GM23338 (cell line): ENCODE measurements at regions not wholly inside any gene's neighbourhood (a gene's known extent, or its start where the extent isn't known, plus 50 kb on each side); places are given as distances from the start of the nearest gene placed in this dataset.

Source experiments
- ATAC-seq: fragments of 200-7000 bp; cut with Tn5 transposase; 3 replicates; pipeline ENCODE4 v1.9.1; 2020
- DNase-seq: peaks from one replicate; pipeline ENCODE4 v3.0.0-alpha.2; 2015; ENCODE audit warnings: low spot score
- H2AFZ ChIP-seq: fragments of 200-600 bp; sonication (generic); 2 replicates; pipeline ENCODE4 v1.8.0; 2016; ENCODE audit warnings: antibody characterized with exemption, mild to moderate bottlenecking, moderate library complexity
- H3F3A ChIP-seq: fragments of 200-600 bp; sonication (generic); replicated peaks from 2 replicates; pipeline ENCODE4 v1.8.0; 2017; ENCODE audit warnings: antibody characterized with exemption, mixed run types, low read depth
- H3K27ac ChIP-seq: fragments of 200-600 bp; sonication (generic); 2 replicates; pipeline ENCODE4 v1.6.1; 2016; ENCODE audit warnings: low read depth
- H3K27me3 ChIP-seq: fragments of 200-600 bp; sonication (generic); 2 replicates; pipeline ENCODE4 v1.8.0; 2016; ENCODE audit warnings: mild to moderate bottlenecking, mixed run types, moderate library complexity; ENCODE audit not compliant: insufficient read depth
- H3K36me3 ChIP-seq: fragments of 200-600 bp; sonication (generic); 2 replicates; pipeline ENCODE4 v1.8.0; 2016; ENCODE audit warnings: mild to moderate bottlenecking; ENCODE audit not compliant: insufficient read depth
- H3K4me1 ChIP-seq: fragments of 200-600 bp; sonication (generic); 2 replicates; pipeline ENCODE4 v1.8.0; 2016; ENCODE audit warnings: mild to moderate bottlenecking, moderate library complexity; ENCODE audit not compliant: insufficient read depth
- H3K4me2 ChIP-seq: fragments of 200-600 bp; sonication (generic); 2 replicates; pipeline ENCODE4 v1.7.1; 2017; ENCODE audit warnings: mixed run types
- H3K4me3 ChIP-seq: fragments of 200-600 bp; sonication (generic); 2 replicates; pipeline ENCODE4 v1.6.1; 2016; ENCODE audit warnings: mixed run types
- H3K79me2 ChIP-seq: fragments of 200-600 bp; sonication (generic); replicated peaks from 2 replicates; pipeline ENCODE4 v1.8.0; 2017; ENCODE audit warnings: mild to moderate bottlenecking; ENCODE audit not compliant: insufficient read depth
- H3K9me2 ChIP-seq: fragments of 200-600 bp; sonication (generic); 2 replicates; pipeline ENCODE4 v1.8.0; 2017; ENCODE audit not compliant: insufficient read depth
- H4K20me1 ChIP-seq: fragments of 200-600 bp; sonication (generic); replicated peaks from 2 replicates; pipeline ENCODE4 v1.8.0; 2017; ENCODE audit warnings: mild to moderate bottlenecking; ENCODE audit not compliant: insufficient read depth
- H3K27ac Mint-ChIP-seq: 2 replicates; pipeline ENCODE4 v1.8.0; 2020; ENCODE audit warnings: inconsistent platforms, mild to moderate bottlenecking, moderate library complexity, mixed read lengths
- H3K27me3 Mint-ChIP-seq: 3 replicates; pipeline ENCODE4 v1.8.0; 2022; ENCODE audit warnings: low read depth, mild to moderate bottlenecking, moderate library complexity, mixed read lengths, inconsistent platforms; ENCODE audit not compliant: insufficient read depth, poor library complexity
- H3K36me3 Mint-ChIP-seq: 3 replicates; pipeline ENCODE4 v1.8.0; 2021; ENCODE audit warnings: low read depth, mild to moderate bottlenecking, inconsistent platforms, moderate library complexity, mixed read lengths
- H3K4me1 Mint-ChIP-seq: 3 replicates; pipeline ENCODE4 v1.8.0; 2020; ENCODE audit warnings: mild to moderate bottlenecking, inconsistent platforms, mixed read lengths
- H3K4me3 Mint-ChIP-seq: 3 replicates; pipeline ENCODE4 v1.8.0; 2021; ENCODE audit warnings: moderate library complexity, mild to moderate bottlenecking, inconsistent platforms, mixed read lengths
- H3K9me3 Mint-ChIP-seq: 3 replicates; pipeline ENCODE4 v1.8.0; 2020; ENCODE audit warnings: moderate library complexity, mild to moderate bottlenecking, inconsistent platforms, mixed read lengths
- CREB1 ChIP-seq: fragments of 250-450 bp; sonication (Bioruptor Pico); IDR thresholded peaks from 2 replicates; pipeline ENCODE4 v1.5.0; 2020; ENCODE audit warnings: low read depth, mild to moderate bottlenecking, moderate library complexity
- ETS1 ChIP-seq: IDR thresholded peaks from 2 replicates; pipeline ENCODE4 v1.6.1; 2016; ENCODE audit warnings: antibody characterized with exemption
- EZH2 ChIP-seq: fragments of 200-600 bp; sonication (generic); IDR thresholded peaks from one replicate; pipeline ENCODE4 v1.8.0; 2017; ENCODE audit warnings: antibody characterized with exemption, mild to moderate bottlenecking, low read depth; ENCODE audit not compliant: unreplicated experiment
- EZH2phosphoT487 ChIP-seq: fragments of 200-600 bp; sonication (generic); IDR thresholded peaks from one replicate; pipeline ENCODE4 v1.8.1; 2018; ENCODE audit warnings: antibody characterized with exemption; ENCODE audit not compliant: unreplicated experiment
- JUNB ChIP-seq: IDR thresholded peaks from one replicate; pipeline ENCODE4 v1.6.1; 2016; ENCODE audit warnings: antibody characterized with exemption; ENCODE audit not compliant: unreplicated experiment
- NANOG ChIP-seq: IDR thresholded peaks from 2 replicates; pipeline ENCODE4 v1.6.1; 2016; ENCODE audit warnings: antibody characterized with exemption, borderline replicate concordance
- POLR2AphosphoS5 ChIP-seq: IDR thresholded peaks from 2 replicates; pipeline ENCODE4 v1.6.1; 2016; ENCODE audit warnings: antibody characterized with exemption, low read depth
- REST ChIP-seq: IDR thresholded peaks from one replicate; pipeline ENCODE4 v1.6.1; 2018; ENCODE audit warnings: antibody characterized with exemption; ENCODE audit not compliant: unreplicated experiment
- STAT1 ChIP-seq: IDR thresholded peaks from one replicate; pipeline ENCODE4 v1.6.1; 2016; ENCODE audit warnings: antibody characterized with exemption; ENCODE audit not compliant: unreplicated experiment
- ZNF114 ChIP-seq: fragments of 250-450 bp; sonication (Bioruptor Pico); IDR thresholded peaks from 2 replicates; pipeline ENCODE4 v1.5.0; 2020; ENCODE audit warnings: mild to moderate bottlenecking, moderate library complexity
- ZNF331 ChIP-seq: fragments of 250-450 bp; sonication (Bioruptor Pico); IDR thresholded peaks from 2 replicates; pipeline ENCODE4 v1.5.0; 2020; ENCODE audit warnings: low read depth, mild to moderate bottlenecking, moderate library complexity
- ZNF462 ChIP-seq: fragments of 250-450 bp; sonication (Bioruptor Pico); IDR thresholded peaks from 2 replicates; pipeline ENCODE4 v1.5.0; 2020; ENCODE audit warnings: mild to moderate bottlenecking, moderate library complexity

- ATAC-seq: peak; percentile 28; the same call in 2 of the 3 replicates
Observed at GRCh38 chr2:199581408-199581807, 123.7 kb upstream of the SATB2 start.

GRCh38 chr2:199575416-199575815 lies 117.7 kb upstream of the SATB2 start:
- Mint-ChIP-seq H3K4me3 (no peak overlapping the region), H3K4me1 (peaks cover 13% of the 10 kb centered on the region; the same call in 2 of the 3 replicates), H3K9me3 (no peaks in the 10 kb centered on the region), H3K27ac (no peak overlapping the region), H3K27me3 (peaks cover under 1% of the 10 kb centered on the region), H3K36me3 (no peaks in the 10 kb centered on the region)
- Histone ChIP-seq H3K36me3 (no peaks in the 10 kb centered on the region), H3K9me2 (no peaks in the 10 kb centered on the region), H3K27me3 (no peaks in the 10 kb centered on the region), H3F3A (no peaks in the 10 kb centered on the region), H3K4me3 (no peak overlapping the region), H3K27ac (no peak overlapping the region), H3K4me2 (no peak overlapping the region), H3K79me2 (no peaks in the 10 kb centered on the region), H2AFZ (no peak overlapping the region), H4K20me1 (no peaks in the 10 kb centered on the region), H3K4me1 (peaks cover 25% of the 10 kb centered on the region; the same call in 1 of the 2 replicates)
- DNase-seq (no peak), ATAC-seq (no peak)
- no peak for TF ChIP-seq ZNF114 (CRISPR knock-in tag)
- no peak for TF ChIP-seq POLR2AphosphoS5
- TF ChIP-seq ETS1: no peak
- no peak for TF ChIP-seq ZNF331 (CRISPR knock-in tag)
- TF ChIP-seq REST: no peak
- TF ChIP-seq STAT1: no peak
- TF ChIP-seq NANOG: no peak
- TF ChIP-seq JUNB: no peak
- no peak for TF ChIP-seq ZNF462
- TF ChIP-seq EZH2: no peak
- no peak for TF ChIP-seq CREB1 (CRISPR knock-in tag)
- TF ChIP-seq EZH2phosphoT487: no peak

More at GRCh38 chr2:199581408-199581807, 123.7 kb upstream of the SATB2 start:
- Histone ChIP-seq H3K79me2 (no peaks in the 10 kb centered on the region), H3K9me2 (no peaks in the 10 kb centered on the region), H3K27me3 (no peaks in the 10 kb centered on the region), H3K4me2 (peak overlapping the region; percentile 69), H3K27ac (no peak overlapping the region), H2AFZ (no peak overlapping the region), H4K20me1 (no peaks in the 10 kb centered on the region), H3K4me1 (peaks cover 30% of the 10 kb centered on the region), H3K4me3 (peak overlapping the region; percentile 41), H3F3A (no peaks in the 10 kb centered on the region), H3K36me3 (no peaks in the 10 kb centered on the region)
- Mint-ChIP-seq H3K36me3 (no peaks in the 10 kb centered on the region), H3K4me3 (peak overlapping the region; percentile 65), H3K27ac (peak overlapping the region; percentile 85; the same call in 1 of the 2 replicates), H3K9me3 (no peaks in the 10 kb centered on the region), H3K4me1 (peaks cover 29% of the 10 kb centered on the region), H3K27me3 (peaks cover 4% of the 10 kb centered on the region)
- DNase-seq: no peak
- TF ChIP-seq CREB1 (CRISPR knock-in tag): no peak
- no peak for TF ChIP-seq EZH2phosphoT487
